ENCODE measurements at regions not wholly inside any gene's neighbourhood (a gene's known extent, or its start where the extent isn't known, plus 50 kb on each side); places are given as distances from the start of the nearest gene placed in this dataset.

GRCh38 chr6:156345700-156346099 is 431.5 kb upstream of the ARID1B start:
- Histone ChIP-seq H3K27me3 (ENCODE audit: control insufficient read depth in 2 of 2, insufficient read depth in 2 of 2, low read length in 2 of 2) (no peaks in the 10 kb centered on the region), H3K36me3 (ENCODE audit: control insufficient read depth in 2 of 3, insufficient read depth in 3 of 3, low read length in 3 of 3) (no peaks in the 10 kb centered on the region), H3K9me3 (ENCODE audit: control insufficient read depth in 2 of 3, low read length in 3 of 3) (no peaks in the 10 kb centered on the region), H3K4me1 (ENCODE audit: control insufficient read depth in 2 of 2, insufficient read depth in 2 of 2, low read length in 2 of 2) (no peaks in the 10 kb centered on the region), H3K4me3 (ENCODE audit: low read length) (no peak overlapping the region), H3K27ac (ENCODE audit: low read depth, low read length) (no peak overlapping the region)
- ChIA-PET POLR2A (no interaction called here), CTCF (no interaction called here)
- no peak overlapping the region for H3K27ac Mint-ChIP-seq
- intact Hi-C loops (cut with micrococcal nuclease) = no loop called here
- H3K27me3 Mint-ChIP-seq = peaks cover 0 to 14% (median 4%) of the 10 kb centered on the region in 5 donors
- peaks cover 0 to 4% (median 0%) of the 10 kb centered on the region in 5 donors for H3K36me3 Mint-ChIP-seq
- H3K4me1 Mint-ChIP-seq = peaks cover 0 to 6% (median 0%) of the 10 kb centered on the region in 7 donors
- ATAC-seq (peak; percentile 32), DNase-seq (peak in 2 of 9 donors; percentile 2 to 5)
- peaks cover 0 to 4% (median 0%) of the 10 kb centered on the region in 11 donors for H3K9me3 Mint-ChIP-seq
- peak overlapping the region in 1 of 10 donors; percentile 7 for H3K4me3 Mint-ChIP-seq

DNA sequence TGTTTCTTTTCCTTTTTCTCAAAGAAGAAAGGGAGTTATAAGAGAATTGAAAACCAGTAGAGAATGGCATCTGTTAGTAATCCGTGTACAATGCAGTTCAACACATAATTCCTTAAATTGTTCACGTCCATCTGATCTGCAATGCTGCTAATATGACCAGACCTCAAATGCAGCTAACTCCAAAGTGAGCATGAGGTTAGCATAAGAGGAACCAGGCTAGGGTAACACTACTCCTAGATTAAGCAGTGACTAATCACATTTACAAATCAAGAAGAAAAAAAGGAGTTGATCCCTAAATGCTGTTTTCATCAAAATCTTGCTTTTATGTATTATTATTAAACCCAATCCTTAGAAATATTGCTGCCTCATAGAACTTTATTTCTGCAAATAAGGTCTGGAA is 432.7 kb upstream of the ARID1B start:
- DNase-seq (no peak), ATAC-seq (no peak)
- H3K4me1 ChIP-seq (ENCODE audit: control insufficient read depth in 2 of 2, insufficient read depth in 2 of 2, low read length in 2 of 2) = no peaks in the 10 kb centered on the region
- peaks cover 0 to 22% (median 4%) of the 10 kb centered on the region in 5 donors for H3K27me3 Mint-ChIP-seq
- ChIA-PET POLR2A (interaction anchor here (0.6 kb wide), 1 partner anchor 202 kb away, joined by 3 read pairs; no protein-coding TSS in a partner anchor), CTCF (no interaction called here)
- peaks cover 0 to 4% (median 0%) of the 10 kb centered on the region in 5 donors for H3K36me3 Mint-ChIP-seq
- H3K36me3 ChIP-seq (ENCODE audit: control insufficient read depth in 2 of 3, insufficient read depth in 3 of 3, low read length in 3 of 3) = no peaks in the 10 kb centered on the region
- peaks cover 0 to 4% (median 0%) of the 10 kb centered on the region in 11 donors for H3K9me3 Mint-ChIP-seq
- H3K27me3 ChIP-seq (ENCODE audit: control insufficient read depth in 2 of 2, insufficient read depth in 2 of 2, low read length in 2 of 2) = no peaks in the 10 kb centered on the region
- no peak overlapping the region for H3K4me3 Mint-ChIP-seq
- peaks cover 0 to 6% (median 0%) of the 10 kb centered on the region in 7 donors for H3K4me1 Mint-ChIP-seq
- H3K9me3 ChIP-seq (ENCODE audit: control insufficient read depth in 2 of 3, low read length in 3 of 3) = no peaks in the 10 kb centered on the region
- H3K27ac ChIP-seq (ENCODE audit: low read depth, low read length) = no peak overlapping the region
- no peak overlapping the region for H3K4me3 ChIP-seq (ENCODE audit: low read length)
- no peak overlapping the region for H3K27ac Mint-ChIP-seq
- intact Hi-C loops (cut with micrococcal nuclease) = no loop called here

GRCh38 chr6:156337801-156338200 is 439.4 kb upstream of the ARID1B start:
- peaks cover 0 to 5% (median 0%) of the 10 kb centered on the region in 7 donors for H3K4me1 Mint-ChIP-seq
- CTCF ChIA-PET = no interaction called here
- intact Hi-C loops (cut with micrococcal nuclease) = no loop called here
- DNase-seq (no peak), ATAC-seq (no peak)
- no peaks in the 10 kb centered on the region for H3K27me3 ChIP-seq (ENCODE audit: control insufficient read depth in 2 of 2, insufficient read depth in 2 of 2, low read length in 2 of 2)
- H3K9me3 Mint-ChIP-seq = peaks cover 2 to 19% (median 7%) of the 10 kb centered on the region in 11 donors
- no peaks in the 10 kb centered on the region for H3K36me3 ChIP-seq (ENCODE audit: control insufficient read depth in 2 of 3, insufficient read depth in 3 of 3, low read length in 3 of 3)
- peaks cover 0 to 29% (median 4%) of the 10 kb centered on the region in 5 donors for H3K27me3 Mint-ChIP-seq
- H3K4me3 ChIP-seq (ENCODE audit: low read length) = no peak overlapping the region
- H3K27ac ChIP-seq (ENCODE audit: low read depth, low read length) = no peak overlapping the region
- POLR2A ChIA-PET = no interaction called here
- no peak overlapping the region for H3K4me3 Mint-ChIP-seq
- peaks cover 0 to 11% (median 7%) of the 10 kb centered on the region in 5 donors for H3K36me3 Mint-ChIP-seq
- H3K27ac Mint-ChIP-seq = no peak overlapping the region
- no peaks in the 10 kb centered on the region for H3K4me1 ChIP-seq (ENCODE audit: control insufficient read depth in 2 of 2, insufficient read depth in 2 of 2, low read length in 2 of 2)
- H3K9me3 ChIP-seq (ENCODE audit: control insufficient read depth in 2 of 3, low read length in 3 of 3) = peaks cover 0 to 1% (median 0%) of the 10 kb centered on the region in 3 experiments

DNA sequence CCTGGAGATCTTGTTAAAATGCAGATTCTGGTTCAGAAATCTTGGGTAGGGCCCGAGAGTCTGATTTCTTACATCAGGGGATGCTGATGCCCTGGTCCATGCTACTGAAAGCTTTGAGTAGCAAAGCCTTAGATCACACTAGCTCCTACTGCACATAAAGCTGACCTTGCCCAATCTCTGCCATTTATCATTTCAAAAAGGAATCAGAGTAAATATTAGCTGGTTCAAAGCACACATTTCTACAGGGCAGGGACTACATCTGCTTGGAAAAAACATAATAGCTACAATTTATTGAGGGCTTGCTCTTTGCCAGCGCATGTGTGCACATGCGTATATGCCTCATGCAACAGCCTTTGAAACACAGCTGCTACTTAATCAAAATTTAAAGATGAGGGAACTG is 440.4 kb upstream of the ARID1B start:
- POLR2A ChIA-PET = interaction anchor here (0.5 kb wide), 1 partner anchor 21 kb away, joined by 3 read pairs; no protein-coding TSS in a partner anchor
- peaks cover 0 to 25% (median 2%) of the 10 kb centered on the region in 5 donors for H3K27me3 Mint-ChIP-seq
- H3K4me3 Mint-ChIP-seq = no peak overlapping the region

DNA sequence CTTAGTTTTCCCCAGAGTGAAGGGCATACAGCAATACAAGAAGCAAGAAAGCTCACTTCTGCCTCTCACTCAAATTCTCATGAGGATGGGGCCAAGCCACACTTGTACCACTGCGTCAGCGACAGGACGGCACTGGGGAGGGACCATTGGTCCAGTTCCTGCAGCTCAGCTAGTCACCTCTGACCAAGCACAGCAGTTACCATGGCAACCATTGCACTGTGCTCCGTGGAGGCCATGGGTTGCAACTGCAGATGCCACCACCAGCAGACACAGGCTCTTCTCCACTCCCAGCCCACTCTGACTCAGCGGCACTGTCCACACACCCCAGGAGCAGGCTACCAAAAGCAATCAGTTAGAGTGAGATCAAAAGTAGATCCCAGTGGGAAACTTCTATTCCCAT is 441.1 kb upstream of the ARID1B start:
- CTCF ChIA-PET = no interaction called here
- H3K4me3 ChIP-seq (ENCODE audit: low read length) = no peak overlapping the region
- Mint-ChIP-seq H3K4me1 (peaks cover 0 to 5% (median 0%) of the 10 kb centered on the region in 7 donors), H3K9me3 (peaks cover 3 to 36% (median 19%) of the 10 kb centered on the region in 11 donors), H3K4me3 (no peak overlapping the region), H3K27me3 (peaks cover 0 to 20% (median 0%) of the 10 kb centered on the region in 5 donors), H3K36me3 (peaks cover 0 to 21% (median 13%) of the 10 kb centered on the region in 5 donors), H3K27ac (peak overlapping the region in 1 of 9 donors; percentile 30)
- POLR2A ChIA-PET = no interaction called here
- no peaks in the 10 kb centered on the region for H3K27me3 ChIP-seq (ENCODE audit: control insufficient read depth in 2 of 2, insufficient read depth in 2 of 2, low read length in 2 of 2)
- peaks cover 0 to 9% (median 3%) of the 10 kb centered on the region in 3 experiments for H3K9me3 ChIP-seq (ENCODE audit: control insufficient read depth in 2 of 3, low read length in 3 of 3)
- no peak overlapping the region for H3K27ac ChIP-seq (ENCODE audit: low read depth, low read length)
- no peaks in the 10 kb centered on the region for H3K4me1 ChIP-seq (ENCODE audit: control insufficient read depth in 2 of 2, insufficient read depth in 2 of 2, low read length in 2 of 2)
- no peak for ATAC-seq
- H3K36me3 ChIP-seq (ENCODE audit: control insufficient read depth in 2 of 3, insufficient read depth in 3 of 3, low read length in 3 of 3) = no peaks in the 10 kb centered on the region
- intact Hi-C loops (cut with micrococcal nuclease) = no loop called here
- DNase-seq = no peak

More for the DNA sequence above, 440.4 kb upstream of the ARID1B start:
- intact Hi-C loops (cut with micrococcal nuclease) = no loop called here
- Mint-ChIP-seq H3K36me3 (peaks cover 0 to 14% (median 12%) of the 10 kb centered on the region in 5 donors), H3K27ac (no peak overlapping the region), H3K9me3 (peaks cover 2 to 30% (median 13%) of the 10 kb centered on the region in 11 donors), H3K4me1 (peaks cover 0 to 5% (median 0%) of the 10 kb centered on the region in 7 donors)
- H3K4me3 ChIP-seq (ENCODE audit: low read length) = no peak overlapping the region
- no peaks in the 10 kb centered on the region for H3K4me1 ChIP-seq (ENCODE audit: control insufficient read depth in 2 of 2, insufficient read depth in 2 of 2, low read length in 2 of 2)
- CTCF ChIA-PET = interaction anchor here (0.6 kb wide), 1 partner anchor 555 kb away, joined by 3 read pairs; no protein-coding TSS in a partner anchor
- H3K9me3 ChIP-seq (ENCODE audit: control insufficient read depth in 2 of 3, low read length in 3 of 3) = peaks cover 0 to 9% (median 3%) of the 10 kb centered on the region in 3 experiments
- H3K36me3 ChIP-seq (ENCODE audit: control insufficient read depth in 2 of 3, insufficient read depth in 3 of 3, low read length in 3 of 3) = no peaks in the 10 kb centered on the region
- DNase-seq (no peak), ATAC-seq (no peak)
- no peak overlapping the region for H3K27ac ChIP-seq (ENCODE audit: low read depth, low read length)
- H3K27me3 ChIP-seq (ENCODE audit: control insufficient read depth in 2 of 2, insufficient read depth in 2 of 2, low read length in 2 of 2) = no peaks in the 10 kb centered on the region

- CTCF ChIA-PET = no interaction called here
- Histone ChIP-seq H3K27me3 (ENCODE audit: control insufficient read depth in 2 of 2, insufficient read depth in 2 of 2, low read length in 2 of 2) (no peaks in the 10 kb centered on the region), H3K36me3 (ENCODE audit: control insufficient read depth in 2 of 3, insufficient read depth in 3 of 3, low read length in 3 of 3) (no peaks in the 10 kb centered on the region), H3K27ac (ENCODE audit: low read depth, low read length) (no peak overlapping the region), H3K4me1 (ENCODE audit: control insufficient read depth in 2 of 2, insufficient read depth in 2 of 2, low read length in 2 of 2) (no peaks in the 10 kb centered on the region), H3K9me3 (ENCODE audit: control insufficient read depth in 2 of 3, low read length in 3 of 3) (peaks cover 0 to 9% (median 3%) of the 10 kb centered on the region in 3 experiments), H3K4me3 (ENCODE audit: low read length) (no peak overlapping the region)
- Mint-ChIP-seq H3K9me3 (peaks cover 3 to 40% (median 22%) of the 10 kb centered on the region in 11 donors), H3K36me3 (peaks cover 0 to 24% (median 16%) of the 10 kb centered on the region in 5 donors), H3K4me3 (no peak overlapping the region), H3K27me3 (peaks cover 0 to 10% (median 0%) of the 10 kb centered on the region in 5 donors), H3K4me1 (peaks cover 0 to 5% (median 0%) of the 10 kb centered on the region in 7 donors), H3K27ac (no peak overlapping the region)
- POLR2A ChIA-PET = no interaction called here
- ATAC-seq (no peak), DNase-seq (no peak)
- intact Hi-C loops (cut with micrococcal nuclease) = no loop called here
Observed at GRCh38 chr6:156334966-156335365, 442.2 kb upstream of the ARID1B start.

- no peak for ATAC-seq
- no peak overlapping the region for H3K4me3 ChIP-seq (ENCODE audit: low read length)
Observed at GRCh38 chr6:156319707-156320106, 457.5 kb upstream of the ARID1B start.

More at GRCh38 chr6:156319707-156320106, 457.5 kb upstream of the ARID1B start:
- Mint-ChIP-seq H3K36me3 (peaks cover 0 to 4% (median 0%) of the 10 kb centered on the region in 5 donors), H3K4me1 (peaks cover 0 to 7% (median 0%) of the 10 kb centered on the region in 7 donors), H3K4me3 (no peak overlapping the region), H3K27me3 (no peaks in the 10 kb centered on the region), H3K9me3 (peaks cover 0 to 6% (median 0%) of the 10 kb centered on the region in 11 donors), H3K27ac (no peak overlapping the region)
- intact Hi-C loops (cut with micrococcal nuclease) = no loop called here
- CTCF ChIA-PET = no interaction called here
- Histone ChIP-seq H3K27me3 (ENCODE audit: control insufficient read depth in 2 of 2, insufficient read depth in 2 of 2, low read length in 2 of 2) (no peaks in the 10 kb centered on the region), H3K36me3 (ENCODE audit: control insufficient read depth in 2 of 3, insufficient read depth in 3 of 3, low read length in 3 of 3) (no peaks in the 10 kb centered on the region), H3K4me1 (ENCODE audit: control insufficient read depth in 2 of 2, insufficient read depth in 2 of 2, low read length in 2 of 2) (no peaks in the 10 kb centered on the region), H3K27ac (ENCODE audit: low read depth, low read length) (no peak overlapping the region), H3K9me3 (ENCODE audit: control insufficient read depth in 2 of 3, low read length in 3 of 3) (no peaks in the 10 kb centered on the region)
- POLR2A ChIA-PET = no interaction called here
- DNase-seq = no peak

Measured in naive thymus-derived CD4-positive, alpha-beta T cell (primary cell).